GM18909 (cell line): ENCODE measurements at regions not wholly inside any gene's neighbourhood (a gene's known extent, or its start where the extent isn't known, plus 50 kb on each side); places are given as distances from the start of the nearest gene placed in this dataset.
A peak's percentile ranks its signal among the peaks of the same experiment; 100 is the strongest.
"Not testable (repeated sequence)": the region's sequence is repeated elsewhere in the genome, so short reads cannot be mapped to it uniquely, and the experiment has no call there.

ENCODE experiments used
- ATAC-seq: cut with Tn5 transposase; IDR thresholded peaks from one replicate; pipeline ENCODE4 v1.9.1; 2021; ENCODE audit warnings: mild to moderate bottlenecking; ENCODE audit not compliant: unreplicated experiment, poor library complexity

DNA sequence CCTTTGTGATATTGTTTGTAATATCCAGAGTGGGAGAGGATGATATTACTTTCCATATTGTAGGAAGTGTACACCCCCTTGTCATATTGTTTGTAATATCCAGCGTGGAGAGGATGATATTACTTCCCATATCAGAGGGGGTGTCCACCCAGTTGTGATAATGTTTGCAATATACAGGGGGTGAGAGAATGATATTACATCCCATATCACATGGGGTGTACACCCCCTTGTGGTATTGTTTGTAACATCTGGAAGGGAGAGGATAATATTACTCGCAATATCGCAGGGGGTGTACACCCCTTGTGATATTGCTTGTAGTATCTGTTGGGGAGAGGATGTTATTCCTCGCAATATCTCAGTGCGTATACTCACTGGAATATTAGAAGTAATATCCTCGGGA is 61.5 kb downstream of the PRSS23 start:
- ATAC-seq = no peak

DNA sequence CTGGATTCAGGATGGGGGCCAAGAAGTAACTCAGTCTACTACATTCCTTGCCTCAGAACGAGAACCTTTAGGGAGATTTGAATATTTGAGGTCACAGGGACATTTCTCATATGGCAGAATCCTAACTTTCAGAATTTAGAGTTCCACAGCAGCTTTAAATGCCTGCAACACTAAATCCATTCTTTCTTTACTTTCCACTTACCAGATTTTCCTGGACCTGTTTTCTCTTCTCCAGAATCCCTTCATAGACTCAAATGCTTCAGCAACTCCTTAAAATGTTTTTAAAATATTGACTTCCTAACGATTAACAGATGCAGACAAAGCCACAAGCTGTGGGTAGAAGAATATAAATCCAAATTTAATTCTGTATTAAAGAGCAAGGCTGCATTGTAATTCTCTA is 63.1 kb downstream of the PRSS23 start:
- ATAC-seq = no peak

DNA sequence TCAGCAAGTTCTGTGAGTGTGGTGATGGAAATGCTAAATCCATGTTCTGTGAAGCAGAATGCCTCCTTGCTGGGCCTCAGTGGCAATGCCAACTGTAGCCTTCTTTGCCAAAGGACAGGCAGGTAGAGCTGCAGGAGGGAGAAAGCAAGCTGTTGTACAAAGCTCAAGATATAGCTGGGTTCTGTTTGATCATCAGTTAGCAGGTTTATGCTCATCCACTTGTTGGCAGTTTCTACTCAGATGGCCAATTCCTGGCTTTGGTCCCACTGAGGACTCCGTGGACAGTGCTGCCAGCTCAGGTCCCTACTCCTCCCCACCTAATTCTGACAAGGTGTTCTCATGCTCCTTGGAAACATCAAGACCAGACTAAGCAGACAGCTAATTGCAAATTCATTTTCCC is 65.1 kb downstream of the PRSS23 start:
- ATAC-seq = no peak

DNA sequence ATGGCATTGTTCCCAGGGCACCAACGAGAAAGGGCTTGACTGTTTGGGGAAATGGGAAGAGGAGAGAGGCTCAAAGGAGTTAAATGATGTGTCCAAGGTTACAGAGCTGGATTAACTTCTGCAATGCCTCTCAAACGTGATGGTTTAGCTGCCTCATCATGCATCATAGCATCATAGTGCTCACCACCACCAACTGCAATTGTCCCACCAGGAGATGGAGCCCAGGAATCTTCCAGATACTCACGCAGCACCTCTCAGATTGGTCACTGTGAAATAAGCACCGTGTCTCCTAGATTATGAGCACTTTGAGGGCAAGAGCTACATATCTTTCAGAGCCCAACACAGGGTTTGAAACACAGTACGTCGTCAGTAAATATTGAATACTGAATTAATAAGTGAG is 69.2 kb downstream of the PRSS23 start:
- ATAC-seq = no peak

- peak; percentile 85 for ATAC-seq
Measured at GRCh38 chr11:86869966-86870570, 69.7 kb downstream of the PRSS23 start.

GRCh38 chr11:86873573-86874083 is 73.3 kb downstream of the PRSS23 start:
- no peak for ATAC-seq

- no peak for ATAC-seq
Measured at GRCh38 chr11:86874304-86875056, 74.1 kb downstream of the PRSS23 start.

GRCh38 chr11:86876716-86877234 is 76.4 kb downstream of the PRSS23 start:
- ATAC-seq = no peak

- ATAC-seq = no peak
Measured at GRCh38 chr11:86877503-86877902, 77.2 kb downstream of the PRSS23 start.

DNA sequence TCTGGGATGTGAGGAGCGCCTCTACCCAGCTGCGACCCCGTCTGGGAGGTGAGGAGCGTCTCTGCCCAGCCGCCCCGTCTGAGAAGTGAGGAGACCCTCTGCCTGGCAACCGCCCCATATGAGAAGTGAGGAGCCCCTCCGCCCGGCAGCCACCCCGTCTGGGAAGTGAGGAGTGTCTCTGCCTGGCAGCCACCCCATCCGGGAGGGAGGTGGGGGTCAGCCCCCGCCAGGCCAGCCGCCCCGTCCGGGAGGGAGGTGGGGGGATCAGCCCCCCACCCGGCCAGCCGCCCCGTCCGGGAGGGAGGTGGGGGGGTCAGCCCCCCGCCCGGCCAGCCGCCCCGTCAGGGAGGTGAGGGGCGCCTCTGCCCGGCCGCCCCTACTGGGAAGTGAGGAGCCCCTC is 76.0 kb downstream of the FZD4 start:
- not testable (repeated sequence) for ATAC-seq

DNA sequence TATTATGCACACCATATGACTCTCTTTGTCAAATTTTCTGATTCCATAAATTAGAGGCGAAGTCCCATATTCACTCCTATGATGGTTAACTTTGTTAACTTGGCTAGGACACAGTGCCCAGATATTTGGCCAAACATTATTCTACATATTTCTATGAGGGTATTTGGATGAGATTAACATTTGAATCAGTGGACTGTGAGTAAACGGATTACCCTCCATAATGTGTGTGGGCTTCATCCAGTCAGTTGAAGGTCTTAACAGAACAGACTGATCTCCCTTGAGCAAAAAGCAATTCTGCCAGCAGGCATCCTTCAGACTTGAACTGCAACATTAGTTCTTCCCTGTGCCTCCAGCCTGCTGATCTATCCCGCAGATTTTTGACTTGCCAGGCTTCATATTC is 69.9 kb downstream of the FZD4 start:
- ATAC-seq = no peak

DNA sequence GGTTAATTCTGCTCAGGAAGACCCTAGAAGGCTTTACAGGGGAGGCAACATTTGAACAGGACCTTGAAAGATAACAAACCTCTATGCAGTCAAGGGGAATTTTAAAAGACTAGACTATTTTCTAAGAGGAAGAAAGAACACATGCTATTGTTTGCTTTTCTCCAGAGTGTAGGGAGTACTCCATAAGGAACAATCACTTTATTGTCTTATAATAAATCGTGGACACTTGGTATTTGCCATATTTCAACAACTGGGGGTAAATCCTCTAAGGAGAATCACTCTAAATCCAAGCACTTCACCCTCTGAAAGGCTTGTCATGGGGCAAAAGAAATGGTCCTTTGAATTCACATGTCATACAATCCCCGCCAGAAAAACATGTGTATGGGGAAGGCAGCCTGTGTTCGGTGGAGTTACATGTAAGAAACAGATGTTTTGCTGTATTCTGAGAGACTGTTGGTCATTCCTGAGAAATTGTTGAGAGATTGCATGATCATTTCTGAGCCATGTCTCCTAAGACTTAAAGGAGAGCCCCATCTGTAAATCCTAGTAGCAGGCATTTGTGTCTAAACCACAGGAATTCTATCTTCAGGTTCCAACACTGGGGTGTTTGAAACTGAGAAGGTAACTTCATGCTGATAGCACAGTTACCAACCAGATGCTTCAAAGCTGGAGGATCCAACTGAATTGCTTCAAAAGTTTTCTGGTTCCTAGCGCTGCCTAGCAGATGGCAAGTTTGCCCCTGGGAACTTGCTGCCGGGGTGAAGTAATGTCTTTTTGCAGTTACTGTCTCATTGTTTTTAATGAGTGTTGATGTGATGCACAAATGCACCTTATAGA is 66.8 kb downstream of the FZD4 start:
- no peak for ATAC-seq

GRCh38 chr11:86889001-86889341 is 66.2 kb downstream of the FZD4 start:
- ATAC-seq = no peak

DNA sequence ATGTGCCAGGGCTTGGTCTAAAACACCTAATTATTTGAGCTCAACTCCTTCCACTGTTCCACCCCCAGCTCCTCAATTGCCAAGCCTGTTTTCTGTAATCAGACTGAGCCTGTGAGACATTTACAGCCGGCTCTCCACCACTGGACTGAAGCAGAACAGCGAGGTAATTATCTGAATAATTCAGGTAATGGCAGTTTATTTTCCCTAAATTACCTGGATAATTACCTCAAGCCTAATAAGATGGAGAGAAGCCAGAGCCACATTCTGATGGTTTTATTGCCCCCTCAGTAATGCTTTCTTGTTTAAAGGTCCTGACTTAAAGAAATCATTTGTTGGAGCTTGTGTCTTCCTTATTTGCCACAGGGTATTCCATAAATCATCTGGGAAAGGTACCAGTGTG is 64.2 kb downstream of the FZD4 start:
- no peak for ATAC-seq

DNA sequence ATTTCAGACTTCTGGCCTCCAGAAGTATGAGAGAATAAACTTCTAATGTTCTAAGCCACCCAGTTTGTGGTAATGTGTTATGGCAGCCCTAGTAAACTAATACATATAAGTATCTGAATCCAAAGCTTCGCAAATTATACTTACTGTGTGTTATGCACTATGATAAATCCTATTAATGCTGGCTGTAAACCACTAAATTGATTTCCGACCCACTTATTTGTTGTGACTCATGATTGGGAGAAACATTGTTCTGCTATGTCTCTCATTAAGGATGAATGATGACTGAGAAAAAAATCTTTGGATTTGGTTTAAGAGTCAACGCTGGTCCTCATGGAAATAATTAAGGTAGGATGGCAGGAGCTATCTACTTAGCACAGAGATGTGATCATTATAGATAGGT is 62.0 kb downstream of the FZD4 start:
- ATAC-seq = no peak
